Memory B cell (primary cell): ENCODE measurements at regions not wholly inside any gene's neighbourhood (a gene's known extent, or its start where the extent isn't known, plus 50 kb on each side); places are given as distances from the start of the nearest gene placed in this dataset.
A peak's percentile ranks its signal among the peaks of the same experiment; 100 is the strongest.

ENCODE experiments used
- ATAC-seq: fragments of 150-1000 bp; cut with Tn5 transposase; 2 replicates; pipeline ENCODE4 v1.10.0; 2021; ENCODE audit warnings: low read depth, mild to moderate bottlenecking, moderate library complexity
- DNase-seq, 2 donors: peaks; one replicate each; pipeline ENCODE4 v3.0.0; 2022; ENCODE audit warnings: low spot score in 2 of 2
- H3K27ac Mint-ChIP-seq: one replicate; pipeline ENCODE4 v1.8.0; 2022; ENCODE audit warnings: mild to moderate bottlenecking, moderate library complexity, mixed read lengths
- H3K27me3 Mint-ChIP-seq: one replicate; pipeline ENCODE4 v1.8.0; 2022; ENCODE audit warnings: mixed read lengths
- H3K36me3 Mint-ChIP-seq: one replicate; pipeline ENCODE4 v1.8.0; 2022; ENCODE audit warnings: mild to moderate bottlenecking, mixed read lengths
- H3K4me1 Mint-ChIP-seq: one replicate; pipeline ENCODE4 v1.8.0; 2022; ENCODE audit warnings: mixed read lengths
- H3K4me3 Mint-ChIP-seq: one replicate; pipeline ENCODE4 v1.8.0; 2022; ENCODE audit warnings: mild to moderate bottlenecking, moderate library complexity, mixed read lengths
- H3K9me3 Mint-ChIP-seq: one replicate; pipeline ENCODE4 v1.8.0; 2022; ENCODE audit warnings: mixed read lengths

GRCh38 chr20:62574230-62574993 lies 67.9 kb upstream of the SLCO4A1 start:
- Mint-ChIP-seq H3K4me1 (peaks cover 11% of the 10 kb centered on the region), H3K27ac (no peak overlapping the region), H3K27me3 (peaks cover 28% of the 10 kb centered on the region), H3K4me3 (no peak overlapping the region), H3K36me3 (peaks cover 6% of the 10 kb centered on the region), H3K9me3 (no peaks in the 10 kb centered on the region)
- ATAC-seq (no peak), DNase-seq (no peak)

GRCh38 chr20:62575976-62576722 lies 66.2 kb upstream of the SLCO4A1 start:
- H3K27ac Mint-ChIP-seq: no peak overlapping the region
- H3K27me3 Mint-ChIP-seq: peaks cover 26% of the 10 kb centered on the region
- DNase-seq (no peak), ATAC-seq (no peak)
- no peak overlapping the region for H3K4me3 Mint-ChIP-seq
- peaks cover 6% of the 10 kb centered on the region for H3K36me3 Mint-ChIP-seq
- H3K9me3 Mint-ChIP-seq: no peaks in the 10 kb centered on the region
- peaks cover 10% of the 10 kb centered on the region for H3K4me1 Mint-ChIP-seq

GRCh38 chr20:62576815-62577489 lies 65.4 kb upstream of the SLCO4A1 start:
- ATAC-seq: no peak

GRCh38 chr20:62577490-62577836 lies 64.8 kb upstream of the SLCO4A1 start:
- Mint-ChIP-seq H3K36me3 (peaks cover 6% of the 10 kb centered on the region), H3K9me3 (no peaks in the 10 kb centered on the region), H3K27ac (no peak overlapping the region), H3K27me3 (peaks cover 24% of the 10 kb centered on the region), H3K4me3 (no peak overlapping the region), H3K4me1 (peaks cover 7% of the 10 kb centered on the region)
- DNase-seq: no peak
- ATAC-seq: no peak

More at GRCh38 chr20:62576815-62577489, 65.4 kb upstream of the SLCO4A1 start:
- Mint-ChIP-seq H3K4me3 (no peak overlapping the region), H3K4me1 (peaks cover 7% of the 10 kb centered on the region), H3K27ac (no peak overlapping the region), H3K9me3 (no peaks in the 10 kb centered on the region), H3K27me3 (peaks cover 24% of the 10 kb centered on the region), H3K36me3 (peaks cover 6% of the 10 kb centered on the region)
- DNase-seq: no peak

GRCh38 chr20:62578294-62578897 lies 63.9 kb upstream of the SLCO4A1 start:
- Mint-ChIP-seq H3K36me3 (peaks cover 6% of the 10 kb centered on the region), H3K9me3 (no peaks in the 10 kb centered on the region), H3K27ac (no peak overlapping the region), H3K4me1 (peaks cover 9% of the 10 kb centered on the region), H3K27me3 (peaks cover 29% of the 10 kb centered on the region), H3K4me3 (no peak overlapping the region)
- no peak for DNase-seq
- ATAC-seq: peak; percentile 34

GRCh38 chr20:62580052-62580451 lies 62.3 kb upstream of the SLCO4A1 start:
- Mint-ChIP-seq H3K9me3 (no peaks in the 10 kb centered on the region), H3K27me3 (peaks cover 22% of the 10 kb centered on the region), H3K4me3 (no peak overlapping the region), H3K36me3 (peaks cover 6% of the 10 kb centered on the region), H3K4me1 (peaks cover 12% of the 10 kb centered on the region), H3K27ac (no peak overlapping the region)
- DNase-seq (no peak), ATAC-seq (no peak)

GRCh38 chr20:62580733-62581132 lies 61.6 kb upstream of the SLCO4A1 start:
- Mint-ChIP-seq H3K36me3 (peaks cover 6% of the 10 kb centered on the region), H3K9me3 (no peaks in the 10 kb centered on the region), H3K4me3 (no peak overlapping the region), H3K27ac (no peak overlapping the region), H3K4me1 (peaks cover 14% of the 10 kb centered on the region), H3K27me3 (peaks cover 25% of the 10 kb centered on the region)
- ATAC-seq: no peak
- no peak for DNase-seq

GRCh38 chr20:62581308-62581707 lies 61.0 kb upstream of the SLCO4A1 start:
- no peak for ATAC-seq
- Mint-ChIP-seq H3K27me3 (peaks cover 27% of the 10 kb centered on the region), H3K9me3 (no peaks in the 10 kb centered on the region), H3K36me3 (peaks cover 6% of the 10 kb centered on the region), H3K4me1 (peaks cover 14% of the 10 kb centered on the region), H3K4me3 (no peak overlapping the region), H3K27ac (no peak overlapping the region)
- no peak for DNase-seq

- DNase-seq (no peak), ATAC-seq (no peak)
- Mint-ChIP-seq H3K27ac (no peak overlapping the region), H3K27me3 (peaks cover 25% of the 10 kb centered on the region), H3K36me3 (peaks cover 6% of the 10 kb centered on the region), H3K9me3 (no peaks in the 10 kb centered on the region), H3K4me3 (no peak overlapping the region), H3K4me1 (peaks cover 14% of the 10 kb centered on the region)
Observed at GRCh38 chr20:62581806-62582205, 60.5 kb upstream of the SLCO4A1 start.

GRCh38 chr20:62583424-62583920 lies 58.8 kb upstream of the SLCO4A1 start:
- H3K27me3 Mint-ChIP-seq: peaks cover 26% of the 10 kb centered on the region
- H3K9me3 Mint-ChIP-seq: no peaks in the 10 kb centered on the region

GRCh38 chr20:62584671-62585460 lies 57.4 kb upstream of the SLCO4A1 start:
- H3K4me3 Mint-ChIP-seq: no peak overlapping the region
- no peaks in the 10 kb centered on the region for H3K9me3 Mint-ChIP-seq
- DNase-seq (no peak), ATAC-seq (no peak)
- peaks cover 14% of the 10 kb centered on the region for H3K27me3 Mint-ChIP-seq
- no peaks in the 10 kb centered on the region for H3K36me3 Mint-ChIP-seq
- H3K27ac Mint-ChIP-seq: no peak overlapping the region
- H3K4me1 Mint-ChIP-seq: peaks cover 7% of the 10 kb centered on the region

More at GRCh38 chr20:62583424-62583920, 58.8 kb upstream of the SLCO4A1 start:
- H3K4me3 Mint-ChIP-seq: no peak overlapping the region
- peaks cover 14% of the 10 kb centered on the region for H3K4me1 Mint-ChIP-seq
- DNase-seq: no peak
- peaks cover 6% of the 10 kb centered on the region for H3K36me3 Mint-ChIP-seq
- no peak overlapping the region for H3K27ac Mint-ChIP-seq
- ATAC-seq: no peak

- Mint-ChIP-seq H3K4me1 (peaks cover 7% of the 10 kb centered on the region), H3K9me3 (no peaks in the 10 kb centered on the region), H3K36me3 (no peaks in the 10 kb centered on the region), H3K27ac (no peak overlapping the region), H3K4me3 (no peak overlapping the region), H3K27me3 (peaks cover 14% of the 10 kb centered on the region)
- no peak for ATAC-seq
- DNase-seq: no peak
Observed at GRCh38 chr20:62585461-62585970, 56.8 kb upstream of the SLCO4A1 start.

GRCh38 chr20:62586799-62587198 lies 55.5 kb upstream of the SLCO4A1 start:
- ATAC-seq (no peak), DNase-seq (no peak)
- Mint-ChIP-seq H3K27ac (no peak overlapping the region), H3K4me3 (no peak overlapping the region), H3K36me3 (no peaks in the 10 kb centered on the region), H3K9me3 (no peaks in the 10 kb centered on the region), H3K4me1 (peaks cover 7% of the 10 kb centered on the region), H3K27me3 (peaks cover 20% of the 10 kb centered on the region)
